OCI-LY1 (cell line): ENCODE measurements at regions not wholly inside any gene's neighbourhood (a gene's known extent, or its start where the extent isn't known, plus 50 kb on each side); places are given as distances from the start of the nearest gene placed in this dataset.
"Not testable (repeated sequence)": the region's sequence is repeated elsewhere in the genome, so short reads cannot be mapped to it uniquely, and the experiment has no call there.

Experiments used
- H2AFZ ChIP-seq: fragments of 200-600 bp; sonication (generic), shearing (Covaris generic); 2 replicates; pipeline ENCODE4 v1.6.0; 2014; ENCODE audit warnings: antibody characterized with exemption, mild to moderate bottlenecking, low read length
- H3F3A ChIP-seq: fragments of 200-600 bp; sonication (generic), shearing (Covaris generic); 2 replicates; pipeline ENCODE4 v1.6.0; 2014; ENCODE audit warnings: mild to moderate bottlenecking, antibody characterized with exemption, low read length, moderate library complexity; ENCODE audit not compliant: insufficient read depth
- H3K27ac ChIP-seq: fragments of 200-600 bp; sonication (generic); 2 replicates; pipeline ENCODE4 v1.5.1; 2014; ENCODE audit warnings: low read length, mixed run types, mild to moderate bottlenecking, low read depth; ENCODE audit not compliant: poor library complexity, severe bottlenecking
- H3K27me3 ChIP-seq: fragments of 200-600 bp; sonication (generic); 2 replicates; pipeline ENCODE4 v1.6.0; 2014; ENCODE audit warnings: antibody characterized with exemption, mild to moderate bottlenecking, low read length, moderate library complexity; ENCODE audit not compliant: insufficient read depth
- H3K36me3 ChIP-seq: fragments of 200-600 bp; sonication (generic); 2 replicates; pipeline ENCODE4 v1.6.1; 2014; ENCODE audit warnings: mild to moderate bottlenecking, antibody characterized with exemption, low read length, moderate library complexity, mixed read lengths; ENCODE audit not compliant: insufficient read depth
- H3K4me1 ChIP-seq: fragments of 200-600 bp; sonication (generic); 2 replicates; pipeline ENCODE4 v1.5.1; 2014; ENCODE audit warnings: mild to moderate bottlenecking, low read length, moderate library complexity; ENCODE audit not compliant: insufficient read depth, severe bottlenecking
- H3K4me2 ChIP-seq: fragments of 200-600 bp; sonication (generic), shearing (Covaris generic); 2 replicates; pipeline ENCODE4 v1.6.1; 2014; ENCODE audit warnings: low read length
- H3K4me3 ChIP-seq: fragments of 200-600 bp; sonication (generic); 2 replicates; pipeline ENCODE4 v1.5.1; 2014; ENCODE audit warnings: low read length, low read depth, mild to moderate bottlenecking, mixed read lengths; ENCODE audit not compliant: poor library complexity, severe bottlenecking
- H3K79me2 ChIP-seq: fragments of 200-600 bp; shearing (Covaris generic); 2 replicates; pipeline ENCODE4 v1.6.1; 2016; ENCODE audit warnings: mixed run types, low read length, mixed read lengths; ENCODE audit not compliant: insufficient read depth
- H3K9ac ChIP-seq: fragments of 200-600 bp; sonication (generic), shearing (Covaris generic); 2 replicates; pipeline ENCODE4 v1.6.1; 2014; ENCODE audit warnings: mild to moderate bottlenecking, low read length, mixed read lengths
- H3K9me2 ChIP-seq: fragments of 200-600 bp; sonication (generic), shearing (Covaris generic); 2 replicates; pipeline ENCODE4 v1.6.1; 2014; ENCODE audit warnings: low read depth, mild to moderate bottlenecking, low read length, mixed read lengths
- H3K9me3 ChIP-seq: fragments of 200-600 bp; shearing (Covaris generic); 2 replicates; pipeline ENCODE4 v1.6.1; 2014; ENCODE audit warnings: low read length, mixed read lengths
- H4K20me1 ChIP-seq: fragments of 200-600 bp; sonication (generic), shearing (Covaris generic); 2 replicates; pipeline ENCODE4 v1.6.0; 2016; ENCODE audit warnings: mild to moderate bottlenecking, low read length; ENCODE audit not compliant: insufficient read depth
- CTCF ChIP-seq: fragments of 200-600 bp; sonication (generic), shearing (Covaris generic); IDR thresholded peaks from 2 replicates; pipeline ENCODE4 v1.5.1; 2017; ENCODE audit warnings: mild to moderate bottlenecking, antibody characterized with exemption, low read length, moderate library complexity, mixed read lengths
- EZH2 ChIP-seq: fragments of 200-600 bp; sonication (generic), shearing (Covaris generic); IDR thresholded peaks from 2 replicates; pipeline ENCODE4 v1.8.0; 2017; ENCODE audit warnings: borderline replicate concordance, mixed run types, mild to moderate bottlenecking, antibody characterized with exemption, low read length, moderate library complexity, mixed read lengths

- Histone ChIP-seq H3K27ac (no peak overlapping the region), H3K9ac (no peak overlapping the region), H3K4me2 (no peak overlapping the region), H4K20me1 (no peaks in the 10 kb centered on the region), H3K79me2 (no peaks in the 10 kb centered on the region), H3K4me1 (no peaks in the 10 kb centered on the region), H3K36me3 (no peaks in the 10 kb centered on the region), H3K27me3 (no peaks in the 10 kb centered on the region), H2AFZ (no peak overlapping the region), H3K9me3 (no peaks in the 10 kb centered on the region), H3K4me3 (no peak overlapping the region), H3K9me2 (no peaks in the 10 kb centered on the region), H3F3A (no peaks in the 10 kb centered on the region)
- TF ChIP-seq CTCF (no peak), EZH2 (no peak)
Observed at GRCh38 chrX:1126738-1127137, 85.7 kb downstream of the CRLF2 start.

- Histone ChIP-seq H3K27ac (no peak overlapping the region), H3K36me3 (no peaks in the 10 kb centered on the region), H3K9me2 (no peaks in the 10 kb centered on the region), H3K9me3 (no peaks in the 10 kb centered on the region), H3K4me3 (no peak overlapping the region), H3K4me2 (no peak overlapping the region), H3K27me3 (no peaks in the 10 kb centered on the region), H3K9ac (no peak overlapping the region), H3F3A (no peaks in the 10 kb centered on the region), H4K20me1 (no peaks in the 10 kb centered on the region), H2AFZ (no peak overlapping the region), H3K4me1 (no peaks in the 10 kb centered on the region), H3K79me2 (no peaks in the 10 kb centered on the region)
- TF ChIP-seq EZH2: no peak
- no peak for TF ChIP-seq CTCF
Observed at GRCh38 chrX:1124531-1124930, 87.9 kb downstream of the CRLF2 start.

GRCh38 chrX:1122851-1123250, 89.6 kb downstream of the CRLF2 start:
- H2AFZ ChIP-seq, H3K36me3 ChIP-seq, H3K27me3 ChIP-seq, H3K4me3 ChIP-seq, H3K4me2 ChIP-seq, H3K9ac ChIP-seq, H3K4me1 ChIP-seq, H3K9me3 ChIP-seq, H3K9me2 ChIP-seq, H3K27ac ChIP-seq, H3F3A ChIP-seq, H3K79me2 ChIP-seq, H4K20me1 ChIP-seq: not testable (repeated sequence)

GRCh38 chrX:1119275-1119674, 93.2 kb downstream of the CRLF2 start:
- no peaks in the 10 kb centered on the region for H3K9me2 ChIP-seq
- no peaks in the 10 kb centered on the region for H3K79me2 ChIP-seq
- TF ChIP-seq EZH2 (no peak), CTCF (no peak)
- H4K20me1 ChIP-seq: no peaks in the 10 kb centered on the region
- no peaks in the 10 kb centered on the region for H3K4me1 ChIP-seq
- H3K27ac ChIP-seq: no peak overlapping the region
- no peaks in the 10 kb centered on the region for H3K27me3 ChIP-seq
- no peak overlapping the region for H3K4me2 ChIP-seq
- H3K9ac ChIP-seq: no peak overlapping the region
- no peaks in the 10 kb centered on the region for H3K36me3 ChIP-seq
- no peaks in the 10 kb centered on the region for H3F3A ChIP-seq
- H3K9me3 ChIP-seq: no peaks in the 10 kb centered on the region
- H2AFZ ChIP-seq: no peak overlapping the region
- no peak overlapping the region for H3K4me3 ChIP-seq
